ENCODE measurements at regions not wholly inside any gene's neighbourhood (a gene's known extent, or its start where the extent isn't known, plus 50 kb on each side); places are given as distances from the start of the nearest gene placed in this dataset.
"Not testable (repeated sequence)": the region's sequence is repeated elsewhere in the genome, so short reads cannot be mapped to it uniquely, and the experiment has no call there.

DNA sequence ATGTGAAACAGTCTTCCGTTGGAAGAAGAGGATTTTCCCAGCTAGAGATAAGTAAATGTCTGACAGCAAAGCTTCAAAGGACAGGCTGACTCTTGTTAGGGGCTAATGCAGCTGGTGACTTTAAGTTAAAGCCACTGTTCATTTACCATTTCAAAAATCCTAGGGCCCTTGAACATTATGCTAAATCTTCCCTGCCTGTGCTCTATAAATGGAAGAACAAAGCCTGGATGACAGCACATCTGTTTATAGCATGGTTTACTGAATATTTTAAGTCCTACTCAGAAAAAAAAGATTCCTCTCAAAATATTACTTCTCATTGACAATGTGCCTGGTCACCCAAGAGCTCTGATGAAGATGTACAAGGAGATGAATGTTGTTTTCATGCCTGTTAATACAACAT is 255.3 kb downstream of the ADRA2A start:
- intact Hi-C loops (cut with micrococcal nuclease); H3K4me2 ChIP-seq (ENCODE audit: low read depth, low read length); H3K9me1 ChIP-seq (ENCODE audit: insufficient read depth, low read length); H4K91ac ChIP-seq (ENCODE audit: insufficient read depth, low read depth, low read length); H3K4me1 ChIP-seq (ENCODE audit: control insufficient read depth, insufficient read depth, low read length); H3K14ac ChIP-seq (replicated peaks; ENCODE audit: low read depth, low read length); H4K5ac ChIP-seq (ENCODE audit: low read depth, low read length); H2BK15ac ChIP-seq (ENCODE audit: low read depth, low read length); in situ Hi-C loops (cut with MboI; ENCODE audit: low sequenced_read_pairs); H2AK9ac ChIP-seq (replicated peaks; ENCODE audit: low read depth, low read length, poor library complexity); H3K9me3 ChIP-seq (ENCODE audit: control insufficient read depth, insufficient read depth, low read length); DNase-seq; H2AK5ac ChIP-seq (ENCODE audit: low read depth, low read length); H3K4ac ChIP-seq (ENCODE audit: low read depth, low read length); H4K8ac ChIP-seq (ENCODE audit: low read depth in 2 of 2, low read length in 2 of 2); H3K9ac ChIP-seq (ENCODE audit: low read depth, low read length); H2BK120ac ChIP-seq (ENCODE audit: low read depth, low read length); H3K4me3 ChIP-seq (ENCODE audit: insufficient read depth, low read depth, low read length); H2AFZ ChIP-seq (replicated peaks; ENCODE audit: low read length, poor library complexity); BruUV-seq (replicated peaks); CTCF ChIA-PET; H4K20me1 ChIP-seq (ENCODE audit: insufficient read depth, low read length); H3K36me3 ChIP-seq (ENCODE audit: control insufficient read depth, insufficient read depth, low read length); H2BK20ac ChIP-seq (ENCODE audit: low read depth, low read length); H3K27ac ChIP-seq (ENCODE audit: insufficient read depth, low read length); dilution Hi-C loops (cut with HindIII; ENCODE audit: low sequenced_read_pairs, unreplicated experiment); H3K27me3 ChIP-seq (ENCODE audit: control insufficient read depth, insufficient read depth, low read length); POLR2A ChIA-PET (ENCODE audit: unreplicated experiment); H3K79me1 ChIP-seq (ENCODE audit: low read depth in 1 of 2, low read length in 2 of 2); H3K56ac ChIP-seq (ENCODE audit: extremely low read depth, insufficient read depth, low read length); H3K18ac ChIP-seq (ENCODE audit: low read depth, low read length); H2BK5ac ChIP-seq (ENCODE audit: low read depth, low read length, poor library complexity, severe bottlenecking); ATAC-seq (ENCODE audit: low read depth); H3K23ac ChIP-seq (ENCODE audit: low read depth, low read length): not testable (repeated sequence)
- WGBS, 2 experiments (ENCODE audit: extremely low coverage in 2 of 2, insufficient read length in 1 of 2), result no CpG with 5 or more reads among the region's 1 CpG
